ENCODE measurements at regions not wholly inside any gene's neighbourhood (a gene's known extent, or its start where the extent isn't known, plus 50 kb on each side); places are given as distances from the start of the nearest gene placed in this dataset.

DNA sequence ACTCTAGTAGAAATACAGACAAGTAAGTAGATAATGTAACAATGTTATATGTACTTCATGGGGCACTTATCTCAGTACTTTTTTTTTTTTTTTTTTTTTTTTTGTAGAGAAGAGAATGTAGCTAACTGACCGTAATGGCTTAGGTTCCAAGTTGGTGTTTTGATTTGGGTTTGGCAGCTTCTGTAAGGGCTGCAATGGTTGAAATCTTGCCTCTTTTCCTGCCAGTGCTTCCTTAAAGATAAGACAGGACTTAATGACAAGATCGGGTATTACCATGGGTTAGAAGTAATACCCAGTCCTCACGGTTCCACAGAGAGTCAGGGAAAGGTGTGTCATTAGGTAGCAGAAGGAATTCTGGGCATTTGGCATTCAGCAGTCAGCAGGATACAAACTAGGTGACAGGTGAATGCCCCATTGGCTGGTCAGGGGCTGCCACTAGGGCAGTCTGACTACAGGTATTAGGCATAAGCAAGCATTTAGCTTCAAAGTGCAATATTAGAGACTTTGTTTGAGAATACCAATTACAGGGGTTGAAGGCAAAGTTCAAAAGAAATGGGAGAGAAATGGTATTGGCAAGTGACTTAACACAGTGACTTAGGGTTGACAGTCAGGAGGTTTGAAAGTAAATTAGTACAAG, 189.4 kb upstream of the RND3 start:
- TF ChIP-seq, protein P1, sequence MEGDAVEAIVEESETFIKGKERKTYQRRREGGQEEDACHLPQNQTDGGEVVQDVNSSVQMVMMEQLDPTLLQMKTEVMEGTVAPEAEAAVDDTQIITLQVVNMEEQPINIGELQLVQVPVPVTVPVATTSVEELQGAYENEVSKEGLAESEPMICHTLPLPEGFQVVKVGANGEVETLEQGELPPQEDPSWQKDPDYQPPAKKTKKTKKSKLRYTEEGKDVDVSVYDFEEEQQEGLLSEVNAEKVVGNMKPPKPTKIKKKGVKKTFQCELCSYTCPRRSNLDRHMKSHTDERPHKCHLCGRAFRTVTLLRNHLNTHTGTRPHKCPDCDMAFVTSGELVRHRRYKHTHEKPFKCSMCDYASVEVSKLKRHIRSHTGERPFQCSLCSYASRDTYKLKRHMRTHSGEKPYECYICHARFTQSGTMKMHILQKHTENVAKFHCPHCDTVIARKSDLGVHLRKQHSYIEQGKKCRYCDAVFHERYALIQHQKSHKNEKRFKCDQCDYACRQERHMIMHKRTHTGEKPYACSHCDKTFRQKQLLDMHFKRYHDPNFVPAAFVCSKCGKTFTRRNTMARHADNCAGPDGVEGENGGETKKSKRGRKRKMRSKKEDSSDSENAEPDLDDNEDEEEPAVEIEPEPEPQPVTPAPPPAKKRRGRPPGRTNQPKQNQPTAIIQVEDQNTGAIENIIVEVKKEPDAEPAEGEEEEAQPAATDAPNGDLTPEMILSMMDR (IDR thresholded peaks at IDR 0.05) = no peak
- TF ChIP-seq EZH2phosphoT487 (IDR thresholded peaks at IDR 0.05) (no peak), EZH2 (IDR thresholded peaks at IDR 0.05) (no peak)
